ENCODE measurements at regions not wholly inside any gene's neighbourhood (a gene's known extent, or its start where the extent isn't known, plus 50 kb on each side); places are given as distances from the start of the nearest gene placed in this dataset.

DNA sequence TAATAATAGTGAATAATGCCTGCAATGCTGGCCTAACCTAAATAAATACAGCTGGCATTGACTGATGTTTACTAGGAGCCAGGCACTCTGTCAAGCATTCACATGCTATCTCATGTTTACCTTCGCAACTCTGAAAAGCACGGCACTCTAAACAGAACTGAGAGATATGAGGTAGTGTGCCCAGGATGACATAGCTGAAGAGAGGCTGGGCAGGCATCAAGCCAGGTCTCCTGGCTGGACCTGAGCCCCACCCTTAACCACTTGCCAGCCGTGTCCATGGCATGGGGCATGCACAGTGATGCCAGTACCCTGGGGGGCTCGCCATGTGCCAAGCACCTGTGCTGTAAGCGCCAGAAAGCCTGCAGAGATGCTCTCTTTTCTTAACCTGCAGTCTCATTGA, 119.4 kb upstream of the MVB12B start:
- TF ChIP-seq ZFX (IDR thresholded peaks at IDR 0.05) (no peak), CTCF (conservative IDR thresholded peaks at IDR 0.05) (no peak)
- no peak overlapping the region for H3K27ac ChIP-seq

DNA sequence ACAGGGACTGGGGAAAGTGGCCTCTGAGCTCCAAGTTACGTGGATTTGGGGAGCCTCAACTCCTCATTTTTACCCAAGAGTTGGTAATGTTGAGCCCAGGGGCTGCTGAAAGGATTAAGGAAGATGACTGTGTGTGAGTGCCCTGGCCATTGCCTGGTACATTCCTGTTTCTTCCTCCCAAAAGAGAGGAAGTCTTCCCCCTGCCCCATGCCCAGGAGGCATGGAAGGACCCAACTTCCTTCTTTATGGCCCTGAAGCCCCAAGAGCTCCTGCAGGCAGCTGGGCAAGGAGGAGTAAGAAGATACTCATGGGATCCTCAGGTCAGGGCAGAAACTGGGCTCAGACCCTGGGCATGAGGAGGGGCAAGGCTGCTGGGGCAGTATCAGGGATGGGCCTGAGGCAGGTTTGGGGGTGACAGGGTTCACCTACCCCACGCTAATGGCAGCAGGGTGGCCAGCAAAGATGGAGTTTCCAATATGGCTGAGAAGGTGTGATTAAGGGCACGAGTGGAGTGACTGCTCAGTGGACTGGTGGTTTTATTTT, 118.3 kb upstream of the MVB12B start:
- no peak overlapping the region for H3K27ac ChIP-seq
- TF ChIP-seq CTCF (conservative IDR thresholded peaks at IDR 0.05) = no peak

GRCh38 chr9:126211441-126212074, 115.1 kb upstream of the MVB12B start:
- TF ChIP-seq CTCF (conservative IDR thresholded peaks at IDR 0.05) (no peak), ZFX (IDR thresholded peaks at IDR 0.05) (no peak)
- no peak overlapping the region for H3K27ac ChIP-seq

GRCh38 chr9:126215486-126215885, 111.1 kb upstream of the MVB12B start:
- H3K27ac ChIP-seq = no peak overlapping the region
- TF ChIP-seq CTCF (conservative IDR thresholded peaks at IDR 0.05) (no peak), ZFX (IDR thresholded peaks at IDR 0.05) (no peak)

GRCh38 chr9:126216826-126217225, 109.8 kb upstream of the MVB12B start:
- H3K27ac ChIP-seq = no peak overlapping the region
- no peak for TF ChIP-seq CTCF (conservative IDR thresholded peaks at IDR 0.05)
- no peak for TF ChIP-seq ZFX (IDR thresholded peaks at IDR 0.05)

GRCh38 chr9:126217250-126217653, 109.4 kb upstream of the MVB12B start:
- H3K27ac ChIP-seq = no peak overlapping the region
- TF ChIP-seq ZFX (IDR thresholded peaks at IDR 0.05) (no peak), CTCF (conservative IDR thresholded peaks at IDR 0.05) (no peak)

- TF ChIP-seq ZFX (IDR thresholded peaks at IDR 0.05) (no peak), CTCF (conservative IDR thresholded peaks at IDR 0.05) (no peak)
- no peak overlapping the region for H3K27ac ChIP-seq
Observed at GRCh38 chr9:126217797-126218196, 108.8 kb upstream of the MVB12B start.

Data from C4-2B (cell line).